ENCODE measurements at regions not wholly inside any gene's neighbourhood (a gene's known extent, or its start where the extent isn't known, plus 50 kb on each side); places are given as distances from the start of the nearest gene placed in this dataset.
"Not testable (repeated sequence)": the region's sequence is repeated elsewhere in the genome, so short reads cannot be mapped to it uniquely, and the experiment has no call there.

GRCh38 chr1:57578680-57579079 lies 154.8 kb upstream of the DAB1 start:
- DNase-seq (ENCODE audit: low read depth, low spot score), result no peak

GRCh38 chr1:57578099-57578498 lies 154.2 kb upstream of the DAB1 start:
- no peak for DNase-seq (ENCODE audit: low read depth, low spot score)

- DNase-seq (ENCODE audit: low read depth, low spot score), result no peak
Observed at GRCh38 chr1:57576756-57577155, 152.9 kb upstream of the DAB1 start.

GRCh38 chr1:57572016-57572415 lies 148.2 kb upstream of the DAB1 start:
- no peak for DNase-seq (ENCODE audit: low read depth, low spot score)

GRCh38 chr1:57558066-57558465 lies 134.2 kb upstream of the DAB1 start:
- DNase-seq (ENCODE audit: low read depth, low spot score), result not testable (repeated sequence)

- no peak for DNase-seq (ENCODE audit: low read depth, low spot score)
Observed at GRCh38 chr1:57553666-57554065, 129.8 kb upstream of the DAB1 start.

GRCh38 chr1:57551476-57551875 lies 127.6 kb upstream of the DAB1 start:
- DNase-seq (ENCODE audit: low read depth, low spot score), result no peak

GRCh38 chr1:57550092-57550491 lies 126.2 kb upstream of the DAB1 start:
- no peak for DNase-seq (ENCODE audit: low read depth, low spot score)

- DNase-seq (ENCODE audit: low read depth, low spot score), result no peak
Observed at GRCh38 chr1:57549300-57549699, 125.4 kb upstream of the DAB1 start.

- DNase-seq (ENCODE audit: low read depth, low spot score), result no peak
Observed at GRCh38 chr1:57546549-57547330, 122.9 kb upstream of the DAB1 start.

GRCh38 chr1:57544345-57544744 lies 120.5 kb upstream of the DAB1 start:
- DNase-seq (ENCODE audit: low read depth, low spot score), result no peak

GRCh38 chr1:57536749-57537423 lies 113.0 kb upstream of the DAB1 start:
- no peak for DNase-seq (ENCODE audit: low read depth, low spot score)

GRCh38 chr1:57532299-57532698 lies 108.4 kb upstream of the DAB1 start:
- DNase-seq (ENCODE audit: low read depth, low spot score), result no peak

- DNase-seq (ENCODE audit: low read depth, low spot score), result not testable (repeated sequence)
Observed at GRCh38 chr1:57530911-57531260, 107.0 kb upstream of the DAB1 start.

GRCh38 chr1:57530206-57530910 lies 106.5 kb upstream of the DAB1 start:
- DNase-seq (ENCODE audit: low read depth, low spot score), result no peak

GRCh38 chr1:57522575-57522974 lies 98.7 kb upstream of the DAB1 start:
- DNase-seq (ENCODE audit: low read depth, low spot score), result no peak

GRCh38 chr1:57520743-57521515 lies 97.1 kb upstream of the DAB1 start:
- DNase-seq (ENCODE audit: low read depth, low spot score), result no peak

- DNase-seq (ENCODE audit: low read depth, low spot score), result no peak
Observed at GRCh38 chr1:57518496-57518895, 94.6 kb upstream of the DAB1 start.

- no peak for DNase-seq (ENCODE audit: low read depth, low spot score)
Observed at GRCh38 chr1:57517587-57518374, 93.9 kb upstream of the DAB1 start.

GRCh38 chr1:57512386-57512785 lies 88.5 kb upstream of the DAB1 start:
- no peak for DNase-seq (ENCODE audit: low read depth, low spot score)

- no peak for DNase-seq (ENCODE audit: low read depth, low spot score)
Observed at GRCh38 chr1:57506941-57507340, 83.1 kb upstream of the DAB1 start.
